Stomach (tissue), 4 donors: ENCODE measurements at regions not wholly inside any gene's neighbourhood (a gene's known extent, or its start where the extent isn't known, plus 50 kb on each side); places are given as distances from the start of the nearest gene placed in this dataset.

Experiments used
- CTCF ChIP-seq, 7 experiments: fragments of 450-650 bp in 4 of 7; fragments of 200-600 bp in 3 of 7; sonication (generic) in 3 of 7; IDR thresholded peaks; one replicate each; pipeline ENCODE4 v1.5.1; 2016 to 2019; ENCODE audit warnings: antibody characterized with exemption in 7 of 7, control low read depth in 2 of 7, mild to moderate bottlenecking in 1 of 7
- EP300 ChIP-seq: sonication (generic); formaldehyde crosslinking; IDR thresholded peaks from one replicate; pipeline ENCODE4 v1.6.1; 2017; ENCODE audit warnings: antibody characterized with exemption
- POLR2A ChIP-seq, 4 donors: fragments of 450-650 bp; IDR thresholded peaks; one replicate each; pipeline ENCODE4 v1.6.1; 2016; ENCODE audit warnings: antibody characterized with exemption in 4 of 4, control low read depth in 2 of 4, mild to moderate bottlenecking in 1 of 4, moderate library complexity in 1 of 4
- POLR2AphosphoS5 ChIP-seq, 3 donors: sonication (generic); formaldehyde crosslinking; IDR thresholded peaks; one replicate each; pipeline ENCODE4 v1.6.1; 2016; ENCODE audit warnings: antibody characterized with exemption in 3 of 3

GRCh38 chr1:112044745-112045144 lies 55.3 kb upstream of the KCND3 start:
- no peak for TF ChIP-seq POLR2A (IDR thresholded peaks at IDR 0.05)
- no peak for TF ChIP-seq CTCF (IDR thresholded peaks at IDR 0.05)
- no peak for TF ChIP-seq EP300
- no peak for TF ChIP-seq POLR2AphosphoS5 (IDR thresholded peaks at IDR 0.05)
